HG03039 (cell line): ENCODE measurements at regions not wholly inside any gene's neighbourhood (a gene's known extent, or its start where the extent isn't known, plus 50 kb on each side); places are given as distances from the start of the nearest gene placed in this dataset.
A peak's percentile ranks its signal among the peaks of the same experiment; 100 is the strongest.

Experiments used
- ATAC-seq: cut with Tn5 transposase; IDR thresholded peaks from one replicate; pipeline ENCODE4 v1.9.1; 2021; ENCODE audit warnings: mild to moderate bottlenecking, moderate library complexity; ENCODE audit not compliant: unreplicated experiment

DNA sequence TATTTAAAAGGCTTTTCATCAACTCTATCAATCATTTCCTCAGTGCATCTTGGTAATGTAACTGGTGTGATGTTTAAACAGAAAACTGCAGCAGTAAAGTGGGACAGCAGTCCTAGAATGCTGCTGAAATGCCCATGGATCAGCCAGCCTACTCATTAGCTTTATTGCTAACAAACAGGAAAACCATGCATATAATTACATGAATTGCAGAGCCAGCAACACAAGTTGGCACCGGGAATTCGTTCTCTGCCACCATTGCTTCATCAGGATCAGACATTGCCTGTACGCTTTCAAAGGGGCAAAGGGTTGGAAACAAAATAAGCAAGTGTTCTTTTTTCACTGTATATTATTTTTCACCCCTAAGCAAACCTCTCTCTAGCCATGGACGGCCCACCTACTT, 276.2 kb upstream of the LRRC7 start:
- no peak for ATAC-seq

GRCh38 chr1:69292833-69293232, 274.9 kb upstream of the LRRC7 start:
- ATAC-seq = no peak

DNA sequence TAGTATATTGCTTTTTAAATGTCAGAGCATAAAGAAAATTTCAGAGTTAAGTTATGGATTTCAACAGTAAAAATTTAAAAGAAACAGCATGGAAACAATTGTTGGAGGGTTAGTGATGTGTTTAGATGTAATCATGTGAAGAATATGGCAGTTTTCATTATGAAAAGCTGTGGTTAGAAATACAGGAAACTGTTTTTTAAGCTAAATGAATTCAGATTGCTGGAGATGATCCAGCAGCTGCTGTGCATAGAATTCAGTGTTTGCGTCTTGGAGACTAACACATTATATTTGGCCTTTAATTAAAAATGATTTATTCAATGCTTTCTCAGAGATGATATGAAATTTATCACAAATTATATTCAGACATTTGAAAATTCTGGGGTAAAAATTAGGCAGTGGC, 273.6 kb upstream of the LRRC7 start:
- ATAC-seq = no peak

DNA sequence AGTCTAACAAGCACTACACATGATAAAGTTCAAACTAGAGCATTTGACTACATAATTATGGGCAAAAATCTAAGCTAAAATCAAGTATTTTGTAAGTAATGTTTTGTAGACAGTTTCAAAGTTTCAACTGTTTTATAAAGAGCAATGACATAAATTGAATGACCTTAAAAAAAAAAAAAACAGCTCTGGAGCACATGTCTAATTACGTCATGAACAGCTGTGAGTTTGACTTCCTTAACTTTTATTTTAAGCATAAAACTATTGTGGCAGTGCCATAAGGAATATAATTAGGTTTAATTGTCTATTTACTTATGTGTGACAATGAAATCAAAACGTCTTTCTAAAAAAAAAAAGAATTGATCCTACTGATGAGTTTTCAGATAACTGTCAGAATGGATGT, 272.5 kb upstream of the LRRC7 start:
- ATAC-seq = no peak

DNA sequence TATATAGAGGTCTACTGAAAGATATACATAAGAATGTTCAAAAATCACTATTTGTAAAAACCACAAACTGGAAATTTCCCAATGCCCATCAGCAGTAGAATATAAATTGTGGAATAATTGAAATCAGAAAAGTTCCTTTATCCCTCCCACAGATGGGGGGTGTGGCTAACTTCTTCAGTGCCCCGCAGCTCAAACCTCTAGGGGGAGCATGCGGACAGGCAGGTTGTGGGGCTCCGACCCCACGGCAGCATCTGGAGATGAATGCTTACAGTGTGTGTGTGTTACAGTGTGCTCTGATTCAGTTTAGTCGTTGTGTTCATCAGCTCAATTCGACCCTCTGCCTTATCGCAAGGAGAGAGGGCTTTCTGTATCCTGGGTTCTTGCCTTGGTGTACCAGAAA, 262.1 kb upstream of the LRRC7 start:
- no peak for ATAC-seq

DNA sequence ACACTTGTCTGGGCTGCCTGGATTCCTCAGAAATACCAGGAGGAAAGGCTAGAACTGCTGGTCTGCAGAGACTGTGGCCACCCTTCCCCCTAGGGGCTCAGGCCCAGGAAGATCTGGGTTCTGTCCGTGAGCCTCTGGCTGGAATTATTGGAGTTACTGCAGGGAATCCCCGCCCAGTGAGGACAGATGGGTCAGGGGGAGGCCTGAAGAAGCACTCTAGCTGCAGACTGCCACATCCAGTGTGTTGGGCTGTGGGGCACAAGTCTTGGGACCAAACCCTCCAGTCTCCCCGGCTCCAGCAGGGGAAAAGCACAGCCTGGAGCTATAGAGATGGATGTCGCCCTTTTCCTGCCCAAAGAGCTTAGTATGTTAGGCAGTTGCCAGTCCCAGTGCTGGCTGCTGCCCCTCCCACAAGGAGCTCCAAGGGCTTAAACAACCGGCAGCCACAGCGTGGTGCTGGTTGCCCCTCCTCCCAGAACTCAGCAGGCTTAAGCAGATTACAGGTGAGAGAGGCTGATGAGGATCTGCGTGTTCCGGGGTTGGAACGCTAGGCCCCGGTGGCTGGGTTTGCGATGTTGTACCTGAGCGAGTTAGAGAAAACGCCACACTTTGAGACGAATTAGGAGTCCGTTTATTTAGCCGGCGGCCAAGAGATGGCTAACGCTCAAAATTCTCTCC, 255.5 kb upstream of the LRRC7 start:
- ATAC-seq = no peak

- no peak for ATAC-seq
These were observed 254.6 kb upstream of the LRRC7 start for GRCh38 chr1:69313118-69313517.

DNA sequence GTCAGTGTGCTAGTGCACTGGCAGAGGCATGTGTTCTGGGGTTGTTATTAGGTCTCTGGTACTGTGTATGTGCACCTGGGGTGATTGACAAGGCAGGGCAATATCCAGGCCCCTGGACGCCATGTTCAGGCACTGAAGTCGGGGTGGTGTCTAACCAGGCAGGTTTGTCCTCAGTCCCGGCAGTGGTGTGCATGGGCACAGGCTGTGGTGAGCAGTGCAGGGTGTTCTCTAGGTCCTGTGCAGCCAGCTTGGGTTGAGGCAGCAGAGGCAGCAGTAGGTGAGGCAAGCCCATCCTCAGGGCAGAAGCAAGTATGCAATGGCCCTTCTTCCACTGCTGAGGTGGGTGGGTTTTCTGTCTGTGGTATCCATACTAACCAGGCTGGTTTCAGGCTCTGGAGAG, 252.3 kb upstream of the LRRC7 start:
- no peak for ATAC-seq

GRCh38 chr1:69315823-69316222, 251.9 kb upstream of the LRRC7 start:
- no peak for ATAC-seq

GRCh38 chr1:69319287-69319686, 248.4 kb upstream of the LRRC7 start:
- no peak for ATAC-seq

DNA sequence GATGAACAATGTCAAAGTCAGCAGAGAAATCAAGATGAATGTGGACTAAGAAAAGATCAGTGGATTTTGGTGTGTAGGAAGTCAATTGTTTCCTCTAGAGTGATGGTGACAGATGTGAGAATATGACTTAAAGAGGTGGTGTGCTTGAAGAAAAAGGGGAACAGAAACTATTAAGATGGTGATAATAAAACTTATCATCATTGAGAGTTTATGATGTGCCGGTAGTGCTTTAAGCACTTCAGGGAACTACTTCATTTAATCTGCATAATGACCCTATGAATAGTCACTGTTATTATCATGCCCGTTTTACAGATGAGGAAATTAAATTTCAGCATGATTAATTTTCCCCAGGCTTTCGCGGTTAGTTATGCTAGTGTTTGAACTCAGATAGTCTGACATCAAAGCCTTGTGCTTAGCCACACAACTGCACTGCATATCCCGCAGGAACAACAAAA, 246.9 kb upstream of the LRRC7 start:
- ATAC-seq = peak; percentile 52

GRCh38 chr1:69321311-69321710, 246.4 kb upstream of the LRRC7 start:
- no peak for ATAC-seq

DNA sequence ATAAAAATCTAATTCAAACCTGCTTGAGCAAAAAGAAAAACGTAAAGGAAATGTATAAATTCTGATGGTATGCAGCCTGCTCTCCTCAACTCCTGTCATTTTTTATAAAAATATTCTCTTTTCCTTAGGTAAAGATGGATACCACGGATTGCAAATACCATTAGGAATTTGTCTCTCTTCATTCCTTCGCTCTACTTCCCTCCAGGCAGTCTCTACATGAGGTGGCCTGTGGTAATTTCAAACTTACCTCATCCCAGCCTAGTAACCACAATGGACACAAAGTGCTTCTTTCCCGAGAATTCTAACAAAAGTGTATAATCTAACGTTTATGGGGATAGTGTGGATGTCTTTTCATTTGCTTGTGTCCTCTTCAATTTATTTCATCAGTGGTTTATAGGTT, 239.5 kb upstream of the LRRC7 start:
- ATAC-seq = no peak

DNA sequence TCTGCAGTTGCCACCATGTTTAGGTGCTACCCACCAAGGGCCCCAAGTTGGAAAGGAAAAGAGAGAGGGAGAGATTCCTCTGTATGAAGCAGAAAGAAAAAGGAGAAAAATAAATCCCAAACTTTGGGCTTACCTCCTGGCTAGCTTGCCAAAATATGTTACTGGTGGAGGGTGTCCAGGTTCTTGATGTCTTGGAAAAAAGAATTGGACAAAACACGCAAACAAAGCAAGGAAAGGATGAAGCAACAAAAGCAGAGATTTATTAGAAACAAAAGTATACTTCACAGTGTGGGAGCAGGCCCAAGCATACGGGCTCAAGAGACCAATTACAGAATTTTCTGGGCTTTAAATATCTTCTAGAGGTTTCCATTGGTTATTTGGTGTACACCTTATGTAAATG, 204.5 kb upstream of the LRRC7 start:
- no peak for ATAC-seq

- no peak for ATAC-seq
These were observed 194.2 kb upstream of the LRRC7 start for GRCh38 chr1:69373520-69373919.

GRCh38 chr1:69376408-69376807, 191.3 kb upstream of the LRRC7 start:
- no peak for ATAC-seq

- ATAC-seq = no peak
These were observed 190.2 kb upstream of the LRRC7 start for GRCh38 chr1:69377507-69377906.

GRCh38 chr1:69388044-69388443, 179.7 kb upstream of the LRRC7 start:
- no peak for ATAC-seq

DNA sequence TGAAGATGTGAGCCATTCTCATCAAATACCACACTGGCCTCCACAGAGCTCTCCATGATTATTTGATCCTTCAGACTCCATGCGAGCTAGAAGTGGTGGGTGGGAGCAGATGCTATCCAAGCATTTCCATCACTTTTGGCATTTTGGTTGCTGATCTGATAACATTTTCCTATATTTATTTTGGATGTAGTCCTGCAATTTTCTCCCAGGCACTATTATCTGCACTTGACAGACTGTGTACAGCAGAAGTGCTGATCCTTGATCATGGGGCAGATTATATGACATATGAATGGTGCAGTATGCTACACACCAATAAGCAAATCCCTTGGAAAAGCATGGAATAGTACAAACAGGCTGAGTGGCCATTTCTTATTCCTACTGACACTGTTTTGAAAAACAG, 167.6 kb upstream of the LRRC7 start:
- ATAC-seq = no peak

GRCh38 chr1:69401879-69402278, 165.8 kb upstream of the LRRC7 start:
- ATAC-seq = no peak

DNA sequence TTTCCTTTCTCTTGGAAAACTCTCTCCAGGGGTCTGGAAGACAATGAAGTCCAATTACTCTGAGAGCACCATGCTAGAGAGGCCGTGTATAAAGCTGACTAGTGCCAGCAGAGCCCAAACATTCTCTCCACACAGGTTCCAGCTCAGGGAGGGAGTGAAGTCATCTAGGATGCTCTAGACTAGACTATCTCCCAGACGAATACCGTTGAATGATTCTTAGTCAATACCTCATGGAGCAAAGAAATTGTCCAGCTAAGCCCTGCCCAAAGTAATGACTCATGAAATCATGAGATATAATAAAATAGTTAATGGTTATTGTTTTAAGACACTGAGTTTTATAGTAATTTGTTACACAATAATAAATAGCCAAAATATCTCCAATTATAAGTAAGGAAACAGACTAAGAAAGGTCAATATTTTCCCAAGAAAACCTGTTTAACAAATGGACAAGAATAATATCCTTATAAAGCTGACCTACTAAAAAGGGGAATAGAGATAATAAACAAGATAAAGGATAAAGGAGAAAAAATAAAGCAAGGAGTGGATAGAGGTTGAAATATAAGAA, 163.9 kb upstream of the LRRC7 start:
- no peak for ATAC-seq

DNA sequence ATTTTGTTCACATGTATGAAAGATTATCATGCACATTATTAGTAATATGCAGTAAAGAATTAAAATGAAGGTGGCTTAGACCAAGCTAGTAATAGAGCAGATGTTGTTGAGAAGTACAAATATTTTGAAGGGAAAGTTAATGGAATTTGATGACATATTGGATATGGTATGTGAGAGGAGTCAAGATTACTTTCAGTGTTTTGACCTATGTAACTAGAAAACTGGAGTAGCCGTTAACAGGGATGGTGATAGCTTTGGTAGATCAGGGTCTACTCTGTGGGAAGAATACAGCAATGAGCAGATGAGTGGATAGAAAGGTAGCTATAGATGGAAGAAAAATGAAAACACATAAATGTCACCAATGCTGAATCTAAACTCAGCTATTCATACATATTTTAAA, 163.2 kb upstream of the LRRC7 start:
- ATAC-seq = no peak

DNA sequence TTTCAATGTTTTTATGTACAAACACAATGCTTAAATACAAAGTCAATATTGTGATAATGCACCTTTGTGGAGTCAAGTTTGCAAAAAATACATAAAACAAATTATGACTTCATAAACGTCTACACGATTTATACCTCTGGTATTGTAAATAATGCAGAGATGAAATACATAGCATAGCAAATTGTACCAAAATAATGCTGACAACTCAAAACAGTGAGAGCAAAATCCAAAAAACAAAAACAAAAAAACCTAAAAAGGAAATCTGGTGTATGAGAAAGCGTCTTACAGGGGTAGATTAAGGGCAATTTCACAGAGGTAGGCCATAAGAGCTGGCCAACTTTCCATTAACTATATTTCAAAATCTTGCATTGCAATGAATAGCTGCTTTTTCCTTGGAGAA, 161.5 kb upstream of the LRRC7 start:
- ATAC-seq = no peak
